ENCODE measurements at regions not wholly inside any gene's neighbourhood (a gene's known extent, or its start where the extent isn't known, plus 50 kb on each side); places are given as distances from the start of the nearest gene placed in this dataset.
"Not testable (repeated sequence)": the region's sequence is repeated elsewhere in the genome, so short reads cannot be mapped to it uniquely, and the experiment has no call there.

DNA sequence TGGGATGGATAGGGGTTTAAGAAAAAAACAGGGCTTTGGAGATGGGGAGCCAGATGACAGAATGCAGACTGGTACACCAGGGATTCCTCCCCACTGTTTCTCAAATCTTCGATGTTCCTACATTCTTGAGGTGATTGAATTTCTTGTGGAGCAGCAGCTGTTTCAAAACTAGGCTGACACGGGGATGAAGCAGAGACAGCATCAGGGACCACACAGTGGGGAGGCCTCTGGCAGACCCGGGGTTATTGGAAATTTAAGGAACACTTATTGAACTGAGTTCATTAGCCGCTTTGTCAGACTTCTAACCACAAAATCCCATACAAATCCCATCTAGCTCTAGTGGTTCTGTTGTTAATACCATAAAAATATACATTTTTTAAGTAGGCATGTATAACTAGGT, 621.4 kb upstream of the GBE1 start:
- DNase-seq: no peak

DNA sequence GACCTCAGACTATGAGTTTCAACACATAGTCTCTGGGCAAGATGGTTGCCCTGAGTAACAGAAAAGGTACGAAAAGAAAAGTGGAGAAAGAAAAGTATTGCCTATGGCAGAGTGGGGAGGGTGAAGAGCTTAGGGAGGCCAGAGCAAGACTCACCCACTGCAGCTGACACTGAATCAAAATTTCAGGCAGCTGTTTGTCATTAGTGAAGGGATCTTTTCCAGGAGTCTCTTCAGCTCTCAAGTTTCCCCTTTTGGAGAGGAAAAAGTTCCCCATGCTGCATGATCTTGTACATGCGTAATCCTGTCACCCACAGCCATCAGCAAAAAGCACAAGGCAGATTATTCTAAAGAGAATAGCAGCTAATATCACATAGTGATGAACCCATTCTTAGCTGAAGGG, 616.9 kb upstream of the GBE1 start:
- no peak for DNase-seq

DNA sequence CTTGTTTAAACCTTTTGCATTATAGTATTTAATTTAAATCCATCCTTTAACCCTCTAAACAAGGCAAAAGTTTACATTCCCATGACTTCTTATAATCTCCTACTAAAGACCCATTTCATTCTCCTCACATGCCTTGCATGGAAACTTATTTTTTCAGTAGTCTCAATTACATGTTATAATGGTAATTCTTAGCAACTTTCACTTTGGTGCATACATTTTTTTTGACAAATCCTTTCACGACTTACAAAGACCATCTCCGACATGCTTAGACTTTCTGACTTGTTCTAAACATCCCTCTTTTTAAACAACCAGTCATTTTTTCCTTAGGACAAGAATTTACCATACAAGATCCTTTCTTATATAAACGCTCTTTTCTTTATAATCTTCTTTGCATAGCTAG, 615.4 kb upstream of the GBE1 start:
- no peak for DNase-seq

DNA sequence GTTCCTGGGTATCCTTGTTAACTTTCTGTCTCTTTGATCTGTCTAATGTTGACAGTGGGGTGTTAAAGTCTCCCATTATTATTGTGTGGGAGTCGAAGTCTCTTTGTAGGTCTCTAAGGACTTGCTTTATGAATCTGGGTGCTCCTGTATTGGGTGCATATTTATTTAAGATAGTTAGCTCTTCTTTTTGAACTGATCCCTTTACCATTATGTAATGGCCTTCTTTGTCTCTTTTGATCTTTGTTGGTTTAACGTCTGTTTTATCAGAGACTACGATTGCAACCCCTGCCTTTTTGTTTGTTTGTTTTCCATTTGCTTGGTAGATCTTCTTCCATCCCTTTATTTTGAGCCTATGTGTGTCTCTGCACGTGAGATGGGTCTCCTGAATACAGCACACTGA, 612.4 kb upstream of the GBE1 start:
- not testable (repeated sequence) for DNase-seq

DNA sequence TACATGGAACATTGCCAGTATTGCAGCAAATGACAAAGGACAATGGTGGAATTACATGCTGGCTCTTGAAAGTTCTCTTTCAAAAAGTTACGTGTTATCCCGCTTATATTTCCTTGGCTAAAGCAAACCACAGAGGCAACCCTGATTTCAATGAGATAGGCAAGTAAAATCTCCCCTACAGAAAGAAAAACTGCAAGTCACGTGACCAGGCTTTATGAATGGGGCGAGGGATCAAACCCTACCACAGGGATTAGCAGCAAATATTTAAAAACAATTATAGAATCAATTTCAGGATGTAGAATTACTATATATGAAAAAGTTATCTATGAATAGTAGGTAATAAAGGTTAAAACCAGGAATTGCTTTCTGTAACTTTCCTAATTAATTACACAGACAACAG, 603.4 kb upstream of the GBE1 start:
- no peak for DNase-seq

DNA sequence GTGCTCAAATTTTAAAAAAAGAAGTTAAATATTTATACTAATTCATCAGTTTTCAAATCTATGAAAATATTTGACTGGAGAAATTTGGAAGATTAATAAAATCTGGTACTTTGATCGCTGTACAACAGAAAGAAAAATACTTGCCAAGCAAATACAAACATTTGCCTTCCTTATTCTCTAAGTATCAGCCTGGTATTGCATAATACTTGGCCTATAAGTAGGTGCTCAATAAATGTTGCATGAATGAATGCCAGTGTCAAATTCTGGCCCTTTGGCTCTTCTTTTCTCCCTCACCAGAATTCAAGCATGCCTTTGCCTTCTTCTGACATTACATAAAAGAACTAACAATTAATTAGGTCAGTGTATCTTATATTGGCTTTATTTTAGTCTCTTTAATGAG, 601.7 kb upstream of the GBE1 start:
- no peak for DNase-seq

DNA sequence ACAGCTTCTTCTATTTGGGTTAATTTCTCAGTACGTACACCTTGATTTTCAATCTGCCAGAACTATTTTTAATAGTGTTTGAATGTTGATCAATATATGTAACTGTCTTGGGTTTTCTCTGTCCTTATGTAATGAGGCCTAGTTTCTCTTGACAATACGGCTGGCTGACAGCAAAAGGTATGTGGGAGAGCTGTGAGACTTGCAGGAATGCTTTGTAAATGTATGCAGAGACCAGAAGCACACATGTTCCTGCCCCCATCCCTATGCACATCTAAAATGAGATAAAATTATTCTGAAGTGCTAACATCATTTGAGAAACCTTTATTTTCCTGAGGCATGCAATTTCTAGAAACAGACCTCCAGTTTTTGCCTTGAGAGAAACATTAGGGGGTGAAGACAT, 593.8 kb upstream of the GBE1 start:
- DNase-seq: no peak

DNA sequence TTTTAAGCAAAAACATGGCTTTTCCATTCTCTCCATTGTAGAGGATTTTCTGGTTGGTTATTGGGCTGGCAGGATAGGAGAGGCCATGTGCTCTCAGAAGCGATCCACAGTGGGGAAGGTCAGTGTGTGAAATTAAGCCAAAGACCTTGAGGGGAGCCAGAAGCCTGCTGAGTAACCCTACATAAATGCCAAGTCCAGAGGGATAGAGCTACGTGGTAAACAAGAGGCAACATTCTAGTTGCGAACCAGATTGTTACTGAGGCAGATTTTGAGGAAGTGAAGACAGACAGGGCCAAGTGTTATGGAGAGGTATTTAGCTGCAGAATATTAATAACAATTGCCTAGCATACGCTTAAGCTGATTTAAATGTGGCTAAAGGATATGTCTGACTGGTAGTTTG, 592.8 kb upstream of the GBE1 start:
- DNase-seq: no peak

DNA sequence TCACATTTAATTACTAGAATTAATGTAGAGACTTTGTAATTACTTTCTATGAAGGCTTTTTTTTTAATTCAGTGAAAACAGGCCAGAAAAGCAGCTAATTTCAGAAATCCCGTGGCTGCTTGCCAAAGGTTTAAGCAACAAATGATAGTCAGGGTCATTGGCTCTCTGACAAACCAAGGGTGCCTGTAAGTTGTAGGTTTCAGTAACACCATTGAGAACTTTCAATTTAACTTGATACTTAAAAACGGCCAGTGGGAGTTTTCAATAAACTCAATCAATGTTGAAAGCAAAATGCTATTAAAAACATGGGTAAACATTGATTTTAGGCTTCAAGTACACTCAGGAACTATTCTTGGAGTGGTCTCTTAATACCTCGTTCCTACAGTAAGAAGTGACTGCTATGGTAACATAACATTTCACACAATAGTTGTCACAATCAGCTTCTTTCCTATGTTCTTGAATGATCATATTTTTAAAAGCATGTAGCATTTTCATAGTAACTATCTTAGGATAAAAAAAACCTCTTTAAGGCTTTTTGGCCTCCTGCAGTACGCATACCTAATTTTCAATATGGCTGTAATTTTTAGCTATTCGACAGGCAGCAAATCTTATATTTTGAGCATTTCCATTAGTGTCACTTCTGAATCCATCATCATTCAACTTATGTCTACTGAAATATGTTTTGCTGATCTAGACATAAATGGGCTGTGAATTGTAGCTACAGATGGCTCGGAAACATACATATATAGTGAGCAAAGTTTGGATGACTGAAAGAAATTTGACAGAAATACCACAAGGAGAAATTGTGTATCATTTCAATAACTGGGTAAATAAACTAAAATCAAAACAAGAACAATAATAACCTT, 592.1 kb upstream of the GBE1 start:
- no peak for DNase-seq

DNA sequence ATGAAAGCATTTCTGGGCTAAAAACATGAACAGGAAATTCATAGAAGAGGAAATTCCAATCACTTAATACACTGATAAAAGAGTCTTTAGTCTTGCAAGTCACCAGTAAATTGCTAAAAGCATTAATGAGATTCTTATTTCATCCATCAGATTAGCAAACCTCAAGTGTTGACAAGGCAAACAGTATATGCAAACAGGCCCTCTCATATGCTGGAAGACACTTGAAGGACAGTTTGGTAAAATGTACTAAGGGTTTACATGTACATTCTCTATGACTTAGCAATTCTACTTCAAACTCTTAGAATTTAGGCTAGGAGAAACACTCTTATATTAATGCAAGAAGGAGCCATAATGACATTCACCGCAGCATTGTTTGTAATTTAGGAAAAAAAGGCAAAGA, 586.1 kb upstream of the GBE1 start:
- DNase-seq: no peak

DNA sequence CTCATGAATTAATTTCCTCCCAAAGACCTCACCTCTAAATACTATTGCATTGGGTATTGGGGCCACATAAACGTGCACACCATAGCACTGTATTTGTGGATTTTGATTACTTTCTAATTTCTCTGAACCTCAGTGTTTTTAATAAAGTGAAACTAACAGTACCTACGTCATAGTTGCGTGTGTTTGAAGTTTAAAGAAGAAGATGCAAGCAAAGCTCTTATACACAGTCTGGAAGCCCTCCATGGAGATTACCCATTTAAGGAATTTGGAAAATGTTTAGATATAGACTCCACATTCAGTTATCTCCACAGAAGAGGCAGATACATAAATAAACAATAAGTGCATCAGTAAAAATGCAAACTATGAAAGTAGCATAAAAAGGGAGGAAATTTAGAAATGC, 581.1 kb upstream of the GBE1 start:
- no peak for DNase-seq

DNA sequence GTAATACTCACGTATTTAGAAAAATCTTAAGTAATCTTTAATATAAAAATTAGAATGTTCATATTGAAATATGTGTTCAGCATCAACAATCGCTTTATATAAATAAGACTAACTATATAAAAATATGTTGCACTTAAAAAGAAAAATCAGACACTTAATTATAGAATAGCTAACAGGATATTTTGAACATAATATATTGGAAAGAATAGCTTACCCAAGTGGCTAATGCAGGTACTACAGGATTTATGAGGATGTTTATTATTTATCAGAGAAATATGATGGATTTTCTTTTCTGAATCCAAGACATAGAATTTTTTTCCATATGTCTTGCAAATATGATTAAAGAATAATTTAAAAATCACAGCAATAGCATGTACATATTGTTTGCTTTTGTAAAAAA, 567.9 kb upstream of the GBE1 start:
- DNase-seq: no peak

DNA sequence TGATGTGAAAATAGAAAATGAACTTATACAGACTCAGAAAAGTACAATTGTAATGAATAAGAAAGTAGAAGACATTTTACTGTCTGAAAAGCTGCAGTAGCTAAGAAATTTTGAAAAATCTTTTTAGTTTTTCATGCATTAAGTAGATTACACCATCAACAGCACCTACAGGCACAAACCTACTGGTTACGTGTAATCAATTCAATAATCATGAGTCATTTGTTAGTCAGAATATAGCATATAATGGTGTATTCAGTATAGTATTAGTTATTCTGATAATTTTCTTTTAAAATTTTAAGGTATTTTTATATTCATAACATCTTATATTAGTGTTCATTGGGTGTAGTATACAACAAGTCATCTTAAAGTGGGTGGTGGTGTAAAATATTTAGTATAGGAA, 550.5 kb upstream of the GBE1 start:
- no peak for DNase-seq

DNA sequence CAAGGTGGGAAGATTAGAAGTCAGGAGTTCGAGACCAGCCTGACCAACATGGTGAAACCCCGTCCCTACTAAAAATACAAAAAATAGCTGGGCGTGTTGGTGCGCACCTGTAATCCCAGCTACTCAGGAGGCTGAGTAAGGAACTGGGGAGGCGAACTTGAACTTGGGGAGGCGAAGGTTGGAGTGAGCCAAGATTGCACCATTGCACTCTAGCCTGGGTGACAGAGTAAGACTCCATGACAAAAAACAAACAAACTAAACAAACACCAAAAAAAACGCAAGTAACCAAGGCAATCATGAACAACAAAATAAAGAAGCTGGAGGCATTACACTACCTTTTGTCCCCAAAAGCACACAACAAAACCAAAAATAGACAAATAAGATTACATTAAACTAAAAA, 547.3 kb upstream of the GBE1 start:
- no peak for DNase-seq

DNA sequence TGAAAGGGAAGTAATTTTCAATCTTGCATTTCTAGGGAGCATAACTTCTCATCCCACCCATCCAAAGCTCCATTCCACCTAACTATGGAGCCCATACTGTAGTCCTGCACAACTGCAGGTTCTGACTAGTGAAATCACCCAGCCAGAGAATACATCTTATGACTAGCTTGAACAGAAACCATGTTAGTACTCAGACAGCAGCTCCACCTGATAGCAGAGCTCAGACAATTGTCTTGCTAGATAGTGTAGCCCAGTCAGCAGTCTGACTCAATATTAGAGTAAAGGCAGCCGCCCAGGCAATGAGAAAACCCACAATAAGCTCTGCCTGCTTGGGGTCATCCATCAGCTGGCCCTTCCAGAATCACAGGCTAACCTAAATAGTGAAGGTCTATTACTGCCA, 544.7 kb upstream of the GBE1 start:
- no peak for DNase-seq

DNA sequence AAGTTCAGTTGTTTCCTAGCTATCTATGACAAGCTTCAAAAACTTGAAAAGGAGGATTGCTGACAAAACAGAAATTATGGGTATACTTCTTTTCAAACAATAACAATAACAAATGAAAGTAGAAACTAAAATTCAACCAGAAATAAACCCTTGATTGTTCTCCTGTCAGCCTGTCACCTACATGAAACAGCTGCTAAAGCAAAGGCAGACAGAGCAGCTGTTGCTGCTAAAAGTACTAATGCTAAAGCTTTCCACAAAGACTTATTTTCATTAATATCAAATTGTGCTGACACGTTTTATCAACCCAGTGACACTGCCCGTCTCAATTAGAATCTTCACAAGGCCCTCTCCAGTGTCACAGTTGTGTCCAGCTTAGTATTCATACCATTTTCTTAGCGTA, 533.2 kb upstream of the GBE1 start:
- DNase-seq: no peak

DNA sequence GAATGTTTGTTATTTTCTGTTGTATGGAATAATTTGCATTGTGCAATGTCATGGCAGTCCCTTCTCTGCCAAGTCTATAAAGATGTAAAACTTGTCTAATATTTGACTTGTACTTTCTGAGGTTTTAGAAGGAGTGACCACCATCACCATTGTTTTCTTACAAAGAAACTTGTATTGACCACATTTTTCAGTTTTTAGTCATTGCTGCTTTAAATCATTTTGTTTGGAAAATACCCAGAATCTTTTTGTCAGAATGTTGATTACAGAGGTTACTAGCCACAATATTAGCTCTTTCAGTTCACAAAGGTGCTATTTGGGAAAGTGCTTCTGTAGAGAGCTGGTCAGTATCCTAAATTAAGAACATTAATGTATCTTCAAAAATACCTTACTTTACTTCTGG, 532.4 kb upstream of the GBE1 start:
- DNase-seq: no peak

DNA sequence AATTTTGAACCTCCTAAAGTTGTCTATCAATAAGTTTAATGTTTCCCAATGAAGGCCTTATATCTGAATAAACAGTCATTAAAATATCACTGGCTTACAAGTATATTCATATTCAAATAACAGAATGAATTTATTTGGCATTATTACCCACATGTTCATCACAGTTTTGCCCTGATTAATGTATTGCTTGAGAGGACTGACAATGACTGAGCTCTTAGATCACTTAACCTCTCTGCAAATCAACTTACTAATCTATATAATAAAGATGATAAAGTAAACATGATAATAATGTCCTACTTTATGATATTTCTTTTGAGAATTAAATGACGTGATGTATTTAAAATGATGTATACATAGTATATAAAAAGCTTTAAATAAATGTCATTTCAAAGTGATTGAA, 532.0 kb upstream of the GBE1 start:
- no peak for DNase-seq

DNA sequence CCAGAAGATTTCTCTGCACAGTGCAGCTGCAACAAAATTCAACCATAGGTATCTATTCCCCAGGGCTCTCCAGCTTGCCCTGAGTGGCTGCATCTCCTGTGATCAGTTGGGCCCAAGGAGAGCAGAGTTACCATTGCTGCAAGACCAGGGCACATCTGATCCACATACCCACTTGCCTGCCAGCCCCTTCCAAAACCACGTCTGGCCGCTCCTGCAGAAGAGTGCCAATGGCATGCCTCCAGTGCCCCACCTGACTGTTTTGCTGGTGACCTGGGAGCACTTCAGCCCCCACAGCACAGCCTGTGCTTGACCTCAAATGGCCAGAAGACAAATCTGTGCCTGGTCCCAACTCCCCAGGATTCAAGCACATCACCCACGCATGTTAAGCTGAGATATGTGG, 526.1 kb upstream of the GBE1 start:
- DNase-seq: no peak

DNA sequence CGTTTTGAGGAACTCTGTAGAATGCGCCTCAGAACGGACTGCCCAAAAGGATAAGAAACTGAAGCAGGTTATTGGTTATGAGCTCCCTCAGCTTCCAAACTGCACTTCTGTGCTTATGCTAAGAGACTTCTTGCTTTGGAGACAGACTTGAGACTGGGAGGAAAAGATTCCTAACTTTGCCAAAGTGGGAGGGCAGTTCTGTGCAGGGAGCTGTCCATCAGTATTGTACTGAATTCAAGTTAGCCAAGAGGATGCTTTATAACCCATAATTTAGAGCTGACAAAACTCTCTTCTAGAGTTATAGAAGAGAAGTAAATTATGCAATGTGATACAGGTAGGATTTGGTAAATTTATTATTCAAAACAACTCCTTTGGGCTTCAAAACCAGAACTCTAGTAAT, 519.8 kb upstream of the GBE1 start:
- no peak for DNase-seq

DNA sequence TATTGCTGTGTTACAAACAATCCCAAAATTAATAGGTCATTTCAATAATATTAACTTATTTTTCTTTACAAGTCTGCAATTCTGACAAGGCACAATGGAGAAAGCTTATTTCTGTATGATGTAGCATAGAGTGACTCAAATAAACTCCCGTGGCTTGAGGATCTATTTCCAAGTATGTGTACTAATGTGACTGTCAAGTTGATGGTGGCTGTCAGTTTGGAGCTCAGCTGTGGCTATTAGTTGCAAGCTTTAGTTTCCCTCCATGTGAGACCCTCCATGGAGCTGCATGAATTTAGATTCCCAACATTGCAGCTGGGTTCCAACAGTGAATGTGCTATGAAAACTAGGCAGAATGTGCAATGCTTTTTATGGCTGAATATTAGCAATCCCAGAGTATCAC, 515.5 kb upstream of the GBE1 start:
- no peak for DNase-seq

DNA sequence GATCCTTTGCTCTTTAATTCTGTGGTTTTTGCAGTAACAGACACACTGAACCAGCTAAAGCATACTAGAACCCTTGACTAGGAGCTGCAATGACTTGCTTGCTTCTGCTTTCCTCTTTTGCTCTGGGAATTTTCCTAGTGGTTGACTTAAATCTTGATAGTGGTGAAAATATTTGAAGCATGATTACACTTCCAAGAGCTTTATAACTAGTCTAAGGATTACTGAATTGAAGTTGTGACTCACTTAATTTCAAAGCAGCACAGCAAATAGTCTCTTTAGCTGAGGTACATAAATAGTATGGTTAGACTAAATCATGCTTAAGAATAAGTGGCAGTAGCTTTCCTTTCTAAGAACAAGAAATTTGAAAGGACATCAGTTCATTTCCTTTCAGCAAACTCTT, 513.5 kb upstream of the GBE1 start:
- no peak for DNase-seq

DNA sequence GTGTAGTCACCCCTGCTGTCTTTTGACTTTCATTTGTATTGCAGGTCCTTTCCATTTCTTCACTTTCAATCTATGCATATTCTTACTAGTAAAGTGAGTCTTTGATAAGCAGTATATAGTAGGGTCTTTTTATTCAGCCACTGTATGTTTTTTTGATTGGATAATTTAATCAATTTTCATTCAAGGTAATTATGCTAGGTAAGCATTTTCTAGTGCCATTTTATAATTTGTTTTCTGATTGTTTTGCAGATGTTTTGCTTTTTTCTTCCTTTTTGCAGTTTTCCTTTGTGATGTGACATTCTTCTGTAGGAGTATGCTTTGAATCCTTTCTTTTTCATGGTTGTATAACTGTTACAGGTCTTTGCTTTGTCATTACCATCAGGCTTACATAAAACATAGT, 504.3 kb upstream of the GBE1 start:
- no peak for DNase-seq

DNA sequence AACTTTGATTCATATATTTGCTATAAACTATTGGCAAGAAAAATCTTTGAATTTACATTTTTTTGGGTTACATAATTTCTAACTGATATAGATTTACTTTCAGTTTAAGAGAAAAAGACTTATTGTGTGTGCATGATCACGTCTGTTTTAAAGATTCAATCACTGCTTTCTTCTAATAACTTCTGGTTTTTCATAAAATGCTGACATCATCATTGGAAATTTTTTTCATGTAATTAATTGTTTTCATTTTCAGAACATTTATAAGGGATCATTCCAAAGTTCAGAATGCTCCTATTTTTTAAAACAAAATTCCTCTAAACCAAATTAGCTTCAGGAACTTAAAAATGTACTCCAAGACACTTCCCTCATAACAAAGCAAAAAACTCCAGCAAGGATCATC, 500.7 kb upstream of the GBE1 start:
- no peak for DNase-seq

DNA sequence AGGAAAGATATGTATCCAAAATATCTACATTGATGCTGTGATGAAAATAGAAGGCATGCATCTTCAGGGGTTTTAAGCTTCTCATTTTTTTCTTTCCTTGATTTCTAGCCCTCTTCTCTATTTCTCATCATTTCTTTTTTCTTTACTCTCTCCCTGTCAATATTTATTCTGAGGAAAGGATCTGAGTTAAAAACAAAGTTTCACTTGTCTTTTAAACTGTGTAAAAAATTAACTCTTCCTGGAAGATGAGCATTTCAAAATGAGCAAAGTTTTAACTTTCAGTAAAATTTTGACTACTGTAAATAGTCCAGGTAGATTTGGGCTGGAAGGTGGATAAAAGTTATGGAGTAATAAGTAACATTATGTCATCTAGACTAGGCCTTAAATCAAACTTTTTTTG, 500.2 kb upstream of the GBE1 start:
- no peak for DNase-seq

DNA sequence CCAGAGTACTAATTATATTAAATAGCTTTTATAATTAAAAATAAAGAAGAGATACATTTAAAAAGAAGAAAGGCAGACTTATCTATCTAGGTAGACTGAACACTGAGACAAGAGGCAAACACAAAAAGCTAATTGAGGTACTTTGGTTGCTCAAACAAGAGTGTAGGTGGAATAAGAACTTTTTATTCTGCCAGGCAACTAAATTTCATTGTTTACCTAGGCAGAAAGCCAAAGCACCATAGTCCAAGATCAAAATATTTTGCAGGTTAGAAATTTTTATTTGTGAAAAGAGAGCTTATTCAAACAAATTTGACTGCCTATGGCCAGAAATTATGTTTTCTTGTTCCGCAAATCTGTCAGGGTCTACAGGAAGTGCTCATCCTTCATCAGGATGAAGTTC, 499.6 kb upstream of the GBE1 start:
- no peak for DNase-seq

All from NCI-H187 (cell line).